Nephron (organoid): ENCODE measurements at regions not wholly inside any gene's neighbourhood (a gene's known extent, or its start where the extent isn't known, plus 50 kb on each side); places are given as distances from the start of the nearest gene placed in this dataset.

ENCODE experiments used
- H3K27ac Mint-ChIP-seq, 3 experiments: 2 replicates each; pipeline ENCODE4 v1.8.0; 2020; ENCODE audit warnings: mixed read lengths in 3 of 3, mild to moderate bottlenecking in 2 of 3, moderate library complexity in 1 of 3
- H3K27me3 Mint-ChIP-seq: 2 replicates; pipeline ENCODE4 v1.8.0; 2021; ENCODE audit warnings: low read depth, mild to moderate bottlenecking, moderate library complexity, mixed read lengths
- H3K36me3 Mint-ChIP-seq: 2 replicates; pipeline ENCODE4 v1.8.0; 2020; ENCODE audit warnings: low read depth, mixed read lengths
- H3K4me1 Mint-ChIP-seq: 2 replicates; pipeline ENCODE4 v1.8.0; 2020; ENCODE audit warnings: mixed read lengths
- H3K4me3 Mint-ChIP-seq, 3 experiments: 2 replicates each; pipeline ENCODE4 v1.8.0; 2020; ENCODE audit warnings: mild to moderate bottlenecking in 3 of 3, mixed read lengths in 3 of 3, moderate library complexity in 2 of 3
- H3K9me3 Mint-ChIP-seq: 2 replicates; pipeline ENCODE4 v1.8.0; 2020; ENCODE audit warnings: mixed read lengths
- CTCF ChIP-seq, 3 experiments: fragments of 200-600 bp; sonication (generic); IDR thresholded peaks; one replicate each; pipeline ENCODE4 v1.5.0; 2021; ENCODE audit warnings: antibody characterized with exemption in 3 of 3; ENCODE audit not compliant: unreplicated experiment in 3 of 3

DNA sequence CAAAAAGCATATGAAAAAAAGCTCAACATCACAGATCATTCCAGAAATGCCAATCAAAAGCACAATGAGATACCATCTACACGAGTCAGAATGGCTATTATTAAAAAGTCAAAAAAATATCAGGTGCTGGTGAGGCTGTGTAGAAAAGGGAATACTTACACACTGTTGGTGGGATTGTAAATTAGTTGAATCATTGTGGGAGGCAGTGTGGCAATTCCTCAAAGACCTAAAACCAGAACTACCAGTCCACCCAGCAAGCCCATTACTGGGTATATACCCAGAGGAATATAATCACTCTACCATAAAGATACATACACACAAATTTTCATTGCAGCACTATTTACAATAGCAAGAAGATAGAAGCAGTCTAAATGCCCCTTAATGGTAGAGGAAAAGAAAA is 529.9 kb downstream of the SLITRK1 start:
- Mint-ChIP-seq H3K27me3 (no peaks in the 10 kb centered on the region), H3K36me3 (no peaks in the 10 kb centered on the region), H3K4me1 (no peaks in the 10 kb centered on the region), H3K27ac (no peak overlapping the region), H3K4me3 (no peak overlapping the region), H3K9me3 (no peaks in the 10 kb centered on the region)
- no peak for TF ChIP-seq CTCF (IDR thresholded peaks at IDR 0.05; ENCODE audit: unreplicated experiment in 3 of 3)

DNA sequence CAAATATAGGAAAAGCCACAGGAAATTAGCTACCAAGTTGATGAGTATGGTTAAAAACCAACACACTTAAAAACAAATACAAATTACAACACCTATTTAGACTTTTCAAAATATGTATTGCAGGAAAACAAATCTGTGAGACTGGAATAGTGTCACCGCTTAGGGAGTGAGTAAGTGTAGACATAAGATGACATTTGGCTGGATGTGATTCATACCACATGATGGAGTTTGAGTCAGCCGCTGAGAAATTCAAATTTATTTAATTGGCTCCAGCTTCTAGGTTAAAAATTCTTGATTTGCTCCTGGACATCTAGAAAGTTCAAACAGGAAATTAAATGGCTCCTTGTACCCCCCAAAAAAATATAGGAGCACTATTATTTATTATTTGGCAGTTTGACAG is 531.7 kb downstream of the SLITRK1 start:
- no peak overlapping the region for H3K4me3 Mint-ChIP-seq

GRCh38 chr13:83344518-83344917 is 537.8 kb downstream of the SLITRK1 start:
- Mint-ChIP-seq H3K27ac (no peak overlapping the region), H3K9me3 (peaks cover 13% of the 10 kb centered on the region), H3K4me1 (no peaks in the 10 kb centered on the region), H3K36me3 (no peaks in the 10 kb centered on the region), H3K27me3 (no peaks in the 10 kb centered on the region), H3K4me3 (no peak overlapping the region)
- no peak for TF ChIP-seq CTCF (IDR thresholded peaks at IDR 0.05; ENCODE audit: unreplicated experiment in 3 of 3)

More for the DNA sequence above, 531.7 kb downstream of the SLITRK1 start:
- Mint-ChIP-seq H3K9me3 (no peaks in the 10 kb centered on the region), H3K4me1 (no peaks in the 10 kb centered on the region), H3K27ac (no peak overlapping the region), H3K36me3 (no peaks in the 10 kb centered on the region), H3K27me3 (no peaks in the 10 kb centered on the region)
- TF ChIP-seq CTCF (IDR thresholded peaks at IDR 0.05; ENCODE audit: unreplicated experiment in 3 of 3): no peak

- no peak overlapping the region for H3K27ac Mint-ChIP-seq
- no peaks in the 10 kb centered on the region for H3K4me1 Mint-ChIP-seq
- no peak overlapping the region for H3K4me3 Mint-ChIP-seq
- no peak for TF ChIP-seq CTCF (IDR thresholded peaks at IDR 0.05; ENCODE audit: unreplicated experiment in 3 of 3)
- H3K36me3 Mint-ChIP-seq: no peaks in the 10 kb centered on the region
- H3K9me3 Mint-ChIP-seq: peaks cover 13% of the 10 kb centered on the region
- H3K27me3 Mint-ChIP-seq: no peaks in the 10 kb centered on the region
These were observed 542.1 kb downstream of the SLITRK1 start for GRCh38 chr13:83340170-83340569.

DNA sequence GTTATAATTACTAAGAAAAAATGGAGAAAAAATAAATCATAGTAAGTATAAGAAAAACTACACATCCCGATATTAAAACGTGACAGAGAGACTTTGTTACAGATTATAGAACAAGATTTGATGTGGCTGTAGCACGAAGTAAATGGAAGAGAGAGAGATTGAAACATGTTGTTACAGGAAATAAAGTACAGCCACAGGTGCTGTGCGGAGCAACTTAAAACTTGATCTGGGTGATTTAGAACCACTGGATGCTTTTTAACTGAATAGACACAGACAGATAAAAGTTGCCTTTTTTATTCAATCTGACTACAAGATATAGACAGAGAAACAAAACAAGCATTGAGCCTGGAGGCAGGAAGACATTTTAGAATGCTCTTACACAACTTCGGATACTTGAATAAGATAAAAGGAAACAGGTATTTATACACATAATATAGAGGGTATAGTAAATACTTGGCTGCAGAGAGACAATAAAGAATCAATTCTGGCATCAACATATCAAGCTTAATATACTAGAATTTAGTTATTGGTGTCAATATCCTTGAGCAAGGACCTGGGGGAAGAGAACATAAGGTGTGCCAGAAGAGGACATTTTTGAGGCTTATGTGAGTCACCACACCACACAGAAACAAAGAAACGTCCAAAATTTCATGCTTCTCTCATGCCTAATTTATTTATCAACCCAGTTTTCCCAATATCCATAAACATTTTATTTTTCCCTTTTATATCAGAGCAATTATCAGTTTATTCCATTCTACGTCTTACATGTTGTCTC is 548.5 kb downstream of the SLITRK1 start:
- H3K27me3 Mint-ChIP-seq: no peaks in the 10 kb centered on the region
- TF ChIP-seq CTCF (IDR thresholded peaks at IDR 0.05; ENCODE audit: unreplicated experiment in 3 of 3): no peak
- H3K4me1 Mint-ChIP-seq: no peaks in the 10 kb centered on the region
- H3K27ac Mint-ChIP-seq: no peak overlapping the region
- H3K36me3 Mint-ChIP-seq: no peaks in the 10 kb centered on the region
- no peaks in the 10 kb centered on the region for H3K9me3 Mint-ChIP-seq
- H3K4me3 Mint-ChIP-seq: no peak overlapping the region

GRCh38 chr13:83332751-83333150 is 549.5 kb downstream of the SLITRK1 start:
- H3K4me3 Mint-ChIP-seq: no peak overlapping the region
- TF ChIP-seq CTCF (IDR thresholded peaks at IDR 0.05; ENCODE audit: unreplicated experiment in 3 of 3): no peak
- no peaks in the 10 kb centered on the region for H3K9me3 Mint-ChIP-seq
- no peak overlapping the region for H3K27ac Mint-ChIP-seq
- H3K36me3 Mint-ChIP-seq: no peaks in the 10 kb centered on the region
- no peaks in the 10 kb centered on the region for H3K4me1 Mint-ChIP-seq
- no peaks in the 10 kb centered on the region for H3K27me3 Mint-ChIP-seq
